WTC11 (cell line): ENCODE measurements at regions not wholly inside any gene's neighbourhood (a gene's known extent, or its start where the extent isn't known, plus 50 kb on each side); places are given as distances from the start of the nearest gene placed in this dataset.

Experiments
- ATAC-seq: fragments of 200-7000 bp; cut with Tn5 transposase; 2 replicates; pipeline ENCODE4 v1.10.0; 2021; ENCODE audit warnings: mild to moderate bottlenecking, moderate library complexity
- CTCF ChIA-PET: fragments of 300-600 bp; sonication (Branson Sonifier 250); formaldehyde crosslinking; loops from one replicate; lab custom pipeline; 2021; ENCODE audit warnings: antibody characterized with exemption; lab: Charles Lee
- POLR2A ChIA-PET: fragments of 350-600 bp; sonication (Branson Sonifier 250); formaldehyde crosslinking; loops from one replicate; lab custom pipeline; 2021; ENCODE audit warnings: antibody characterized with exemption; lab: Charles Lee
- DNase-seq: peaks from one replicate; pipeline ENCODE4 v3.0.0; 2021; ENCODE audit warnings: low spot score
- H3K27ac Mint-ChIP-seq: 2 replicates; pipeline ENCODE4 v1.8.0; 2021; ENCODE audit warnings: mixed read lengths
- H3K27me3 Mint-ChIP-seq: 2 replicates; pipeline ENCODE4 v1.8.0; 2021; ENCODE audit warnings: low read depth, mild to moderate bottlenecking, moderate library complexity, mixed read lengths
- H3K36me3 Mint-ChIP-seq: 2 replicates; pipeline ENCODE4 v1.8.0; 2021; ENCODE audit warnings: mixed read lengths
- H3K4me1 Mint-ChIP-seq: 2 replicates; pipeline ENCODE4 v1.8.0; 2022; ENCODE audit warnings: mixed read lengths
- H3K4me3 Mint-ChIP-seq: 2 replicates; pipeline ENCODE4 v1.8.0; 2021; ENCODE audit warnings: mild to moderate bottlenecking, moderate library complexity, mixed read lengths
- H3K9me3 Mint-ChIP-seq: 2 replicates; pipeline ENCODE4 v1.8.0; 2021; ENCODE audit warnings: mixed read lengths
- ETV6 ChIP-seq: sonication (generic); formaldehyde crosslinking; IDR thresholded peaks from 2 replicates; pipeline ENCODE4 v1.8.1; 2022; ENCODE audit warnings: mild to moderate bottlenecking, missing genetic modification reagents
- GABPB1 ChIP-seq: sonication (generic); formaldehyde crosslinking; IDR thresholded peaks from 2 replicates; pipeline ENCODE4 v1.8.1; 2023; ENCODE audit warnings: mild to moderate bottlenecking, missing genetic modification reagents
- IRF2 ChIP-seq: sonication (generic); formaldehyde crosslinking; IDR thresholded peaks from 2 replicates; pipeline ENCODE4 v1.8.0; 2022; ENCODE audit warnings: low read depth, missing genetic modification reagents, borderline replicate concordance
- SP1 ChIP-seq: sonication (generic); formaldehyde crosslinking; conservative IDR thresholded peaks from 2 replicates; pipeline ENCODE4 v1.8.1; 2022; ENCODE audit warnings: missing genetic modification reagents
- ZNF138 ChIP-seq: sonication (generic); formaldehyde crosslinking; conservative IDR thresholded peaks from 2 replicates; pipeline ENCODE4 v1.8.1; 2022; ENCODE audit warnings: mild to moderate bottlenecking, moderate library complexity, missing genetic modification reagents
- ZNF423 ChIP-seq: fragments of 250-450 bp; sonication (Bioruptor Pico); IDR thresholded peaks from 2 replicates; pipeline ENCODE4 v2.1.2; 2022; ENCODE audit warnings: mild to moderate bottlenecking, moderate library complexity
- TF ChIP-seq, protein P1 (sequence below): sonication (generic); formaldehyde crosslinking; IDR thresholded peaks from 2 replicates; pipeline ENCODE4 v1.8.0; 2022; ENCODE audit warnings: mild to moderate bottlenecking, missing genetic modification reagents
- TF ChIP-seq, protein P2 (sequence below): sonication (generic); formaldehyde crosslinking; IDR thresholded peaks from 2 replicates; pipeline ENCODE4 v1.8.0; 2023; ENCODE audit warnings: missing genetic modification reagents
- TF ChIP-seq, protein P3 (sequence below): fragments of 250-450 bp; sonication (Bioruptor Pico); IDR thresholded peaks from 2 replicates; pipeline ENCODE4 v1.9.0; 2021; ENCODE audit warnings: moderate library complexity, mild to moderate bottlenecking, inconsistent platforms, borderline replicate concordance
- TF ChIP-seq, protein P4 (sequence below): sonication (generic); formaldehyde crosslinking; conservative IDR thresholded peaks from 2 replicates; pipeline ENCODE4 v1.8.1; 2023; ENCODE audit warnings: mild to moderate bottlenecking, low read depth, missing genetic modification reagents, moderate library complexity
- TF ChIP-seq, protein P5 (sequence below): sonication (generic); formaldehyde crosslinking; IDR thresholded peaks from 2 replicates; pipeline ENCODE4 v1.8.1; 2023; ENCODE audit warnings: mild to moderate bottlenecking, missing genetic modification reagents, borderline replicate concordance
- TF ChIP-seq, protein P6 (sequence below): sonication (generic); formaldehyde crosslinking; IDR thresholded peaks from 2 replicates; pipeline ENCODE4 v1.8.1; 2023; ENCODE audit warnings: mild to moderate bottlenecking, missing genetic modification reagents

DNA sequence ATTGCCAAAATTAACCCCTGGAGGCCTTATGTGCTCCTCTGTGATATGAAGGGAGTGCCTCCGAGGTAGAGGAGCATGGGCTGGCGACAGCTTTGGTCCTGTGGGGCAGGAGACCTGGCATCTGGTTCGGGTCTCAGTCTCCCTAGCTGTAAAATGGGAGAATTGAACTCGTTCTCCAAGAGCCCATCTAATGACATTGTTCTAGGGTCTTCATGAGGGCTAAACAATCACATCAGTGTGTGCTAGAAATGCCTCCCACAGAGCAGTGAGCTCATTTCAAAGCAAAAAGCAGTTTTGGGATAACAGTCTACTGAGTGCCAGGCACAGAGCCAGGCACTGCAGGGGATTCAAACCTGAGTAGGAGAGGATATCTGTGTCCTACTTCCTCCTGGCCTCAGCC, 248.0 kb downstream of the RPS24 start (continued):
- TF ChIP-seq GABPB1 (CRISPR knock-in tag): no peak
- TF ChIP-seq, protein P1, sequence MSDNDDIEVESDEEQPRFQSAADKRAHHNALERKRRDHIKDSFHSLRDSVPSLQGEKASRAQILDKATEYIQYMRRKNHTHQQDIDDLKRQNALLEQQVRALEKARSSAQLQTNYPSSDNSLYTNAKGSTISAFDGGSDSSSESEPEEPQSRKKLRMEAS: no peak
- TF ChIP-seq, all 79 proteins: peak for 0

DNA sequence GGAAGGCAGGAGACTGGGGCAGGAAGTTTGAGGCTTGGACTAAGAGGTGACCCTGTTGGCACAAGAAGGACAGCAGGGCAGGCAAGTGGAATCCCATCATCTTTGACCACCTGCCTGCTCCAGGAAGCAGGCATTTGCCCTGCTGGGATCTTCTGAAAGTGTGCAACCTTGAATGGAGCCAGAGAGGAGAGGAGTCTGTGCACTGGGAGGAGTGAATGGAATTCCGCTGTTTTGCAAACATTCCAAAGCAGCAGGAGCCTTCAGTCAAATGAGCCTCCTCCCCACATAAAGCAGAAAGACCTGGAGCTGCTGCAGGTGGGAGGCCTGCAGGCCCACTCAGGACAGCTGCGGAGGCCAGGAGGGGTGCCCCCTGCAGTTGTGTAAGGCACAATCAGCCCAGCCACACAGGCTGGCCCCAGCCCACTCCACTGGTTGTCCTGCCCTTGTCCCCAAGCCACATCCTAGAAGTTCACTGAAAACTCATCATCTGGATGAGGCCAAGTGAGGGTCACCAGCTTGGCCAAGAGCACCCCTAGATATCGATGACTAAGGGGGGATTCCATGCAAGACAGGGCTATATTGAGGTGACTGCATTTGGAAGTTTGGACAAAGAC, 249.5 kb downstream of the RPS24 start:
- H3K36me3 Mint-ChIP-seq: no peaks in the 10 kb centered on the region
- CTCF ChIA-PET: interaction anchor here (1.4 to 3.7 kb wide), 3 partner anchors 10 to 236 kb away, joined by 3 to 12 read pairs (median 6); no protein-coding TSS in a partner anchor
- DNase-seq (no peak), ATAC-seq (peak; percentile 74)
- TF ChIP-seq ZNF138 (CRISPR knock-in tag) (no peak), IRF2 (CRISPR knock-in tag) (no peak), SP1 (CRISPR knock-in tag) (no peak), ETV6 (peak; percentile 47; the same call in 1 of the 2 replicates), ZNF423 (CRISPR knock-in tag) (peak; percentile 23; the same call in 1 of the 2 replicates)
- TF ChIP-seq, protein P2, sequence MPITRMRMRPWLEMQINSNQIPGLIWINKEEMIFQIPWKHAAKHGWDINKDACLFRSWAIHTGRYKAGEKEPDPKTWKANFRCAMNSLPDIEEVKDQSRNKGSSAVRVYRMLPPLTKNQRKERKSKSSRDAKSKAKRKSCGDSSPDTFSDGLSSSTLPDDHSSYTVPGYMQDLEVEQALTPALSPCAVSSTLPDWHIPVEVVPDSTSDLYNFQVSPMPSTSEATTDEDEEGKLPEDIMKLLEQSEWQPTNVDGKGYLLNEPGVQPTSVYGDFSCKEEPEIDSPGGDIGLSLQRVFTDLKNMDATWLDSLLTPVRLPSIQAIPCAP (CRISPR knock-in tag): no peak
- H3K9me3 Mint-ChIP-seq: no peaks in the 10 kb centered on the region
- H3K4me3 Mint-ChIP-seq: no peak overlapping the region
- peak overlapping the region; percentile 74; the same call in 1 of the 2 replicates for H3K27ac Mint-ChIP-seq
- POLR2A ChIA-PET: no interaction called here
- peaks cover 7% of the 10 kb centered on the region for H3K27me3 Mint-ChIP-seq
- peaks cover 32% of the 10 kb centered on the region for H3K4me1 Mint-ChIP-seq

DNA sequence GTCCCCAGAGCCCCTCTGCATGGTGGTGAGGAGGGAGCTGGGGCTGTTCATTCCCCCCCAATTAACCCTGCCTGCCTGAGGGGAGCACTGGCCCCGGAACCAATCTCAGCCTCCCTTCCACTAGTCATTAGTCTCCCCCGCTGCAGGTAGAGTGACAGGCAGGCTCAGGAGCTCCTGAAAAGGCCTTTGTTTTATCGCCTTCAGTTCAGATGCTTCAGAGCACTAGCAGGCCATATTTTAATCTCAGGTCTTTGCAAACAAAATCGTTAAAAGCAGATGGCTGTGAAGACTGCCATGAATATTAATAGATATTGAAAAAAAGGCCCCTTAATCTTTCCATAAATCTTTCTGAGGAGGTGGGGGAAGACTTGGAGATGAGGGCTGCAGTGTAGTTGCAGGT, 250.7 kb downstream of the RPS24 start:
- ATAC-seq (no peak), DNase-seq (no peak)
- H3K36me3 Mint-ChIP-seq: no peaks in the 10 kb centered on the region
- peaks cover 7% of the 10 kb centered on the region for H3K27me3 Mint-ChIP-seq
- peaks cover 33% of the 10 kb centered on the region for H3K4me1 Mint-ChIP-seq
- no peak overlapping the region for H3K27ac Mint-ChIP-seq
- no peak overlapping the region for H3K4me3 Mint-ChIP-seq
- POLR2A ChIA-PET: no interaction called here
- TF ChIP-seq, protein P3, sequence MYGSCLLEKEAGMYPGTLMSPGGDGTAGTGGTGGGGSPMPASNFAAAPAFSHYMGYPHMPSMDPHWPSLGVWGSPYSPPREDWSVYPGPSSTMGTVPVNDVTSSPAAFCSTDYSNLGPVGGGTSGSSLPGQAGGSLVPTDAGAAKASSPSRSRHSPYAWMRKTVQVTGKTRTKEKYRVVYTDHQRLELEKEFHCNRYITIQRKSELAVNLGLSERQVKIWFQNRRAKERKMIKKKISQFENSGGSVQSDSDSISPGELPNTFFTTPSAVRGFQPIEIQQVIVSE (CRISPR knock-in tag): no peak
- TF ChIP-seq, protein P4, sequence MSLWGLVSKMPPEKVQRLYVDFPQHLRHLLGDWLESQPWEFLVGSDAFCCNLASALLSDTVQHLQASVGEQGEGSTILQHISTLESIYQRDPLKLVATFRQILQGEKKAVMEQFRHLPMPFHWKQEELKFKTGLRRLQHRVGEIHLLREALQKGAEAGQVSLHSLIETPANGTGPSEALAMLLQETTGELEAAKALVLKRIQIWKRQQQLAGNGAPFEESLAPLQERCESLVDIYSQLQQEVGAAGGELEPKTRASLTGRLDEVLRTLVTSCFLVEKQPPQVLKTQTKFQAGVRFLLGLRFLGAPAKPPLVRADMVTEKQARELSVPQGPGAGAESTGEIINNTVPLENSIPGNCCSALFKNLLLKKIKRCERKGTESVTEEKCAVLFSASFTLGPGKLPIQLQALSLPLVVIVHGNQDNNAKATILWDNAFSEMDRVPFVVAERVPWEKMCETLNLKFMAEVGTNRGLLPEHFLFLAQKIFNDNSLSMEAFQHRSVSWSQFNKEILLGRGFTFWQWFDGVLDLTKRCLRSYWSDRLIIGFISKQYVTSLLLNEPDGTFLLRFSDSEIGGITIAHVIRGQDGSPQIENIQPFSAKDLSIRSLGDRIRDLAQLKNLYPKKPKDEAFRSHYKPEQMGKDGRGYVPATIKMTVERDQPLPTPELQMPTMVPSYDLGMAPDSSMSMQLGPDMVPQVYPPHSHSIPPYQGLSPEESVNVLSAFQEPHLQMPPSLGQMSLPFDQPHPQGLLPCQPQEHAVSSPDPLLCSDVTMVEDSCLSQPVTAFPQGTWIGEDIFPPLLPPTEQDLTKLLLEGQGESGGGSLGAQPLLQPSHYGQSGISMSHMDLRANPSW: no peak
- TF ChIP-seq, protein P5, sequence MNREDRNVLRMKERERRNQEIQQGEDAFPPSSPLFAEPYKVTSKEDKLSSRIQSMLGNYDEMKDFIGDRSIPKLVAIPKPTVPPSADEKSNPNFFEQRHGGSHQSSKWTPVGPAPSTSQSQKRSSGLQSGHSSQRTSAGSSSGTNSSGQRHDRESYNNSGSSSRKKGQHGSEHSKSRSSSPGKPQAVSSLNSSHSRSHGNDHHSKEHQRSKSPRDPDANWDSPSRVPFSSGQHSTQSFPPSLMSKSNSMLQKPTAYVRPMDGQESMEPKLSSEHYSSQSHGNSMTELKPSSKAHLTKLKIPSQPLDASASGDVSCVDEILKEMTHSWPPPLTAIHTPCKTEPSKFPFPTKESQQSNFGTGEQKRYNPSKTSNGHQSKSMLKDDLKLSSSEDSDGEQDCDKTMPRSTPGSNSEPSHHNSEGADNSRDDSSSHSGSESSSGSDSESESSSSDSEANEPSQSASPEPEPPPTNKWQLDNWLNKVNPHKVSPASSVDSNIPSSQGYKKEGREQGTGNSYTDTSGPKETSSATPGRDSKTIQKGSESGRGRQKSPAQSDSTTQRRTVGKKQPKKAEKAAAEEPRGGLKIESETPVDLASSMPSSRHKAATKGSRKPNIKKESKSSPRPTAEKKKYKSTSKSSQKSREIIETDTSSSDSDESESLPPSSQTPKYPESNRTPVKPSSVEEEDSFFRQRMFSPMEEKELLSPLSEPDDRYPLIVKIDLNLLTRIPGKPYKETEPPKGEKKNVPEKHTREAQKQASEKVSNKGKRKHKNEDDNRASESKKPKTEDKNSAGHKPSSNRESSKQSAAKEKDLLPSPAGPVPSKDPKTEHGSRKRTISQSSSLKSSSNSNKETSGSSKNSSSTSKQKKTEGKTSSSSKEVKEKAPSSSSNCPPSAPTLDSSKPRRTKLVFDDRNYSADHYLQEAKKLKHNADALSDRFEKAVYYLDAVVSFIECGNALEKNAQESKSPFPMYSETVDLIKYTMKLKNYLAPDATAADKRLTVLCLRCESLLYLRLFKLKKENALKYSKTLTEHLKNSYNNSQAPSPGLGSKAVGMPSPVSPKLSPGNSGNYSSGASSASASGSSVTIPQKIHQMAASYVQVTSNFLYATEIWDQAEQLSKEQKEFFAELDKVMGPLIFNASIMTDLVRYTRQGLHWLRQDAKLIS (CRISPR knock-in tag): no peak
- TF ChIP-seq, protein P6, sequence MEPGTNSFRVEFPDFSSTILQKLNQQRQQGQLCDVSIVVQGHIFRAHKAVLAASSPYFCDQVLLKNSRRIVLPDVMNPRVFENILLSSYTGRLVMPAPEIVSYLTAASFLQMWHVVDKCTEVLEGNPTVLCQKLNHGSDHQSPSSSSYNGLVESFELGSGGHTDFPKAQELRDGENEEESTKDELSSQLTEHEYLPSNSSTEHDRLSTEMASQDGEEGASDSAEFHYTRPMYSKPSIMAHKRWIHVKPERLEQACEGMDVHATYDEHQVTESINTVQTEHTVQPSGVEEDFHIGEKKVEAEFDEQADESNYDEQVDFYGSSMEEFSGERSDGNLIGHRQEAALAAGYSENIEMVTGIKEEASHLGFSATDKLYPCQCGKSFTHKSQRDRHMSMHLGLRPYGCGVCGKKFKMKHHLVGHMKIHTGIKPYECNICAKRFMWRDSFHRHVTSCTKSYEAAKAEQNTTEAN: no peak
- TF ChIP-seq SP1 (CRISPR knock-in tag): no peak
- TF ChIP-seq, all 79 proteins: peak for 0
- no peaks in the 10 kb centered on the region for H3K9me3 Mint-ChIP-seq
- CTCF ChIA-PET: interaction anchor here (0.6 to 3.7 kb wide), 3 partner anchors 9 to 238 kb away, joined by 4 to 12 read pairs (median 6); no protein-coding TSS in a partner anchor
